ENCODE measurements at regions not wholly inside any gene's neighbourhood (a gene's known extent, or its start where the extent isn't known, plus 50 kb on each side); places are given as distances from the start of the nearest gene placed in this dataset.

DNA sequence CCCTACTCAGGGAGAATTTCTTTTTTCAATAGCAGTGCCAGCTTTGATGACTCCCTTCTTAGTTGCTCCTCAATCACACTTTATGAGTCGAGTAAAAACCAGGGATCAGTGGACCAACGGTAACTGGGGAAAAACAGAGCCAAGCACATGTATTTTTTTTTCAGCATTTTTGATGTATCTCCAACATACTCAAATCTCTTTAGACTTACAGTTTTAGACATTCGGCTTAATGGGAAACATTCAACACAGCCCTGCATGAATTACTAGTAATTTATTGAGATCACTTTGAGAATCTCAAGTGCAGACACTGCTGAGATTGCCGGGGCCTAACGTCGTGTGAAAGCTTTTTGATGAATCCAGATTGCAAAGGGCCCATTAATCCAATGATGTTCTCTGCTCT is 306.7 kb downstream of the NUAK1 start:
- TF ChIP-seq, protein P1, sequence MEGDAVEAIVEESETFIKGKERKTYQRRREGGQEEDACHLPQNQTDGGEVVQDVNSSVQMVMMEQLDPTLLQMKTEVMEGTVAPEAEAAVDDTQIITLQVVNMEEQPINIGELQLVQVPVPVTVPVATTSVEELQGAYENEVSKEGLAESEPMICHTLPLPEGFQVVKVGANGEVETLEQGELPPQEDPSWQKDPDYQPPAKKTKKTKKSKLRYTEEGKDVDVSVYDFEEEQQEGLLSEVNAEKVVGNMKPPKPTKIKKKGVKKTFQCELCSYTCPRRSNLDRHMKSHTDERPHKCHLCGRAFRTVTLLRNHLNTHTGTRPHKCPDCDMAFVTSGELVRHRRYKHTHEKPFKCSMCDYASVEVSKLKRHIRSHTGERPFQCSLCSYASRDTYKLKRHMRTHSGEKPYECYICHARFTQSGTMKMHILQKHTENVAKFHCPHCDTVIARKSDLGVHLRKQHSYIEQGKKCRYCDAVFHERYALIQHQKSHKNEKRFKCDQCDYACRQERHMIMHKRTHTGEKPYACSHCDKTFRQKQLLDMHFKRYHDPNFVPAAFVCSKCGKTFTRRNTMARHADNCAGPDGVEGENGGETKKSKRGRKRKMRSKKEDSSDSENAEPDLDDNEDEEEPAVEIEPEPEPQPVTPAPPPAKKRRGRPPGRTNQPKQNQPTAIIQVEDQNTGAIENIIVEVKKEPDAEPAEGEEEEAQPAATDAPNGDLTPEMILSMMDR (IDR thresholded peaks at IDR 0.05), result no peak
- no peak for TF ChIP-seq POLR2A (IDR thresholded peaks at IDR 0.05)

Data from ovary (tissue), 3 donors.